CD14-positive monocyte (primary cell): ENCODE measurements at regions not wholly inside any gene's neighbourhood (a gene's known extent, or its start where the extent isn't known, plus 50 kb on each side); places are given as distances from the start of the nearest gene placed in this dataset.

ENCODE experiments used
- DNase-seq, 3 donors: peaks; one replicate each; pipeline ENCODE4 v3.0.0-alpha.2; 2011 to 2022
- H2AFZ ChIP-seq: 2 replicates; pipeline ENCODE4 v1.6.0; 2012; ENCODE audit warnings: mild to moderate bottlenecking, low read depth, low read length, inconsistent platforms; ENCODE audit not compliant: insufficient read depth, poor library complexity, severe bottlenecking
- H3K27ac ChIP-seq, 2 donors: 1 replicate in 1 of 2; 2 replicates in 1 of 2; pipeline ENCODE4 v1.5.1; 2012 to 2013; ENCODE audit warnings: low read length in 2 of 2, control low read depth in 1 of 2, inconsistent platforms in 1 of 2, low read depth in 1 of 2, mild to moderate bottlenecking in 1 of 2
- H3K27me3 ChIP-seq, 2 donors: one replicate each; pipeline versions ENCODE4 v1.6.0 to v1.6.1; 2011 to 2013; ENCODE audit warnings: low read length in 2 of 2; ENCODE audit not compliant: control insufficient read depth in 2 of 2, insufficient read depth in 2 of 2
- H3K36me3 ChIP-seq, 2 donors: replicated peaks in 1 of 2; 1 replicate in 1 of 2; 2 replicates in 1 of 2; pipeline versions ENCODE4 v1.5.1 to v1.6.1; 2012 to 2013; ENCODE audit warnings: low read length in 2 of 2, control low read depth in 1 of 2, inconsistent platforms in 1 of 2, mild to moderate bottlenecking in 1 of 2; ENCODE audit not compliant: insufficient read depth in 2 of 2, control insufficient read depth in 1 of 2
- H3K4me1 ChIP-seq, 2 donors: 1 replicate in 1 of 2; 2 replicates in 1 of 2; pipeline versions ENCODE4 v1.5.1 to v1.6.1; 2012 to 2013; ENCODE audit warnings: low read length in 2 of 2, control low read depth in 1 of 2, inconsistent platforms in 1 of 2, mild to moderate bottlenecking in 1 of 2, moderate library complexity in 1 of 2; ENCODE audit not compliant: insufficient read depth in 2 of 2, control insufficient read depth in 1 of 2
- H3K4me2 ChIP-seq: replicated peaks from 2 replicates; pipeline ENCODE3; 2012; ENCODE audit warnings: low read length, moderate library complexity, mild to moderate bottlenecking; ENCODE audit not compliant: poor library complexity, severe bottlenecking; ENCODE audit errors: extremely low read depth
- H3K4me3 ChIP-seq, 3 experiments: fragments of 200-600 bp in 1 of 3; sonication (generic) in 1 of 3; replicated peaks in 1 of 3; 1 replicate in 2 of 3; 2 replicates in 1 of 3; pipeline ENCODE4 v1.5.1; 2011 to 2013; ENCODE audit warnings: low read length in 3 of 3, mild to moderate bottlenecking in 3 of 3, control low read depth in 2 of 3, low read depth in 2 of 3, inconsistent platforms in 1 of 3, moderate library complexity in 1 of 3
- H3K79me2 ChIP-seq: 2 replicates; pipeline ENCODE4 v1.6.0; 2012; ENCODE audit warnings: mild to moderate bottlenecking, control low read depth, inconsistent platforms, low read length, moderate library complexity; ENCODE audit not compliant: insufficient read depth
- H3K9ac ChIP-seq: 2 replicates; pipeline ENCODE4 v1.6.0; 2017; ENCODE audit warnings: low read length, mild to moderate bottlenecking; ENCODE audit not compliant: insufficient read depth, poor library complexity, severe bottlenecking
- H3K9me3 ChIP-seq, 2 donors: replicated peaks in 1 of 2; 1 replicate in 1 of 2; 2 replicates in 1 of 2; pipeline versions ENCODE4 v1.5.1 to v1.6.1; 2012 to 2013; ENCODE audit warnings: low read length in 2 of 2, control low read depth in 1 of 2; ENCODE audit not compliant: control insufficient read depth in 1 of 2, insufficient read depth in 1 of 2
- H4K20me1 ChIP-seq: 2 replicates; pipeline ENCODE4 v1.6.0; 2012; ENCODE audit warnings: mild to moderate bottlenecking, low read length, control low read depth, moderate library complexity; ENCODE audit not compliant: insufficient read depth
- H3K27ac Mint-ChIP-seq, 7 donors: one replicate each; pipeline ENCODE4 v1.8.0; 2020; ENCODE audit warnings: mild to moderate bottlenecking in 7 of 7, mixed read lengths in 7 of 7, moderate library complexity in 6 of 7, inconsistent platforms in 2 of 7
- H3K27me3 Mint-ChIP-seq, 3 donors: one replicate each; pipeline ENCODE4 v1.8.0; 2021 to 2022; ENCODE audit warnings: low read depth in 3 of 3, mild to moderate bottlenecking in 3 of 3, mixed read lengths in 3 of 3, moderate library complexity in 3 of 3, inconsistent platforms in 1 of 3
- H3K36me3 Mint-ChIP-seq, 2 donors: one replicate each; pipeline ENCODE4 v1.8.0; 2020; ENCODE audit warnings: mixed read lengths in 2 of 2, inconsistent platforms in 1 of 2, mild to moderate bottlenecking in 1 of 2
- H3K4me1 Mint-ChIP-seq: one replicate; pipeline ENCODE4 v1.8.0; 2020; ENCODE audit warnings: mild to moderate bottlenecking, mixed read lengths
- H3K4me3 Mint-ChIP-seq, 2 donors: one replicate each; pipeline ENCODE4 v1.8.0; 2020; ENCODE audit warnings: mild to moderate bottlenecking in 2 of 2, mixed read lengths in 2 of 2, moderate library complexity in 1 of 2
- H3K9me3 Mint-ChIP-seq, 7 donors: one replicate each; pipeline ENCODE4 v1.8.0; 2020 to 2022; ENCODE audit warnings: mixed read lengths in 7 of 7, mild to moderate bottlenecking in 6 of 7, moderate library complexity in 6 of 7, inconsistent platforms in 2 of 7
- CTCF ChIP-seq: fragments of 200-600 bp; IDR thresholded peaks from one replicate; pipeline ENCODE4 v1.8.0; 2022; ENCODE audit warnings: antibody characterized with exemption, mild to moderate bottlenecking
- WGBS: methylation state at CpG from one replicate; pipeline ENCODE4 v1.1.5; 2013; ENCODE audit warnings: missing lambda C conversion rate; ENCODE audit not compliant: insufficient coverage; 5-methylcytosine and 5-hydroxymethylcytosine counted together
- intact Hi-C, 2 donors: fragments of 100-400 bp; cut with micrococcal nuclease; formaldehyde crosslinking; loops; one replicate each; pipeline versions ENCODE4 v1.15.0 to v1.15.1; 2023

- Histone ChIP-seq H3K79me2 (no peaks in the 10 kb centered on the region), H3K36me3 (no peaks in the 10 kb centered on the region), H3K4me1 (peaks cover 50 to 54% of the 10 kb centered on the region in 2 donors), H3K9ac (no peak overlapping the region), H3K4me2 (no peak overlapping the region), H3K4me3 (no peak overlapping the region), H3K27ac (no peak overlapping the region), H3K9me3 (no peaks in the 10 kb centered on the region), H2AFZ (no peak overlapping the region), H4K20me1 (no peaks in the 10 kb centered on the region), H3K27me3 (peaks cover 0 to 6% of the 10 kb centered on the region in 2 donors)
- Mint-ChIP-seq H3K4me1 (peaks cover 55% of the 10 kb centered on the region), H3K27ac (no peak overlapping the region), H3K27me3 (peaks cover 3 to 14% (median 5%) of the 10 kb centered on the region in 3 donors), H3K4me3 (peak overlapping the region; percentile 7 to 76), H3K9me3 (peaks cover 0 to 2% (median 0%) of the 10 kb centered on the region in 7 donors), H3K36me3 (peaks cover 4 to 5% of the 10 kb centered on the region in 2 donors)
- intact Hi-C loops: loop anchor here in 1 of 2 donors (5.0 kb wide), 1 partner anchor 231 kb away; no protein-coding TSS in a partner anchor
- no peak for TF ChIP-seq CTCF
- DNase-seq: no peak
- WGBS: 100% methylated on average over 6 of the region's 6 CpGs
These were observed 55.0 kb upstream of the LCTL start for GRCh38 chr15:66620744-66621344.

DNA sequence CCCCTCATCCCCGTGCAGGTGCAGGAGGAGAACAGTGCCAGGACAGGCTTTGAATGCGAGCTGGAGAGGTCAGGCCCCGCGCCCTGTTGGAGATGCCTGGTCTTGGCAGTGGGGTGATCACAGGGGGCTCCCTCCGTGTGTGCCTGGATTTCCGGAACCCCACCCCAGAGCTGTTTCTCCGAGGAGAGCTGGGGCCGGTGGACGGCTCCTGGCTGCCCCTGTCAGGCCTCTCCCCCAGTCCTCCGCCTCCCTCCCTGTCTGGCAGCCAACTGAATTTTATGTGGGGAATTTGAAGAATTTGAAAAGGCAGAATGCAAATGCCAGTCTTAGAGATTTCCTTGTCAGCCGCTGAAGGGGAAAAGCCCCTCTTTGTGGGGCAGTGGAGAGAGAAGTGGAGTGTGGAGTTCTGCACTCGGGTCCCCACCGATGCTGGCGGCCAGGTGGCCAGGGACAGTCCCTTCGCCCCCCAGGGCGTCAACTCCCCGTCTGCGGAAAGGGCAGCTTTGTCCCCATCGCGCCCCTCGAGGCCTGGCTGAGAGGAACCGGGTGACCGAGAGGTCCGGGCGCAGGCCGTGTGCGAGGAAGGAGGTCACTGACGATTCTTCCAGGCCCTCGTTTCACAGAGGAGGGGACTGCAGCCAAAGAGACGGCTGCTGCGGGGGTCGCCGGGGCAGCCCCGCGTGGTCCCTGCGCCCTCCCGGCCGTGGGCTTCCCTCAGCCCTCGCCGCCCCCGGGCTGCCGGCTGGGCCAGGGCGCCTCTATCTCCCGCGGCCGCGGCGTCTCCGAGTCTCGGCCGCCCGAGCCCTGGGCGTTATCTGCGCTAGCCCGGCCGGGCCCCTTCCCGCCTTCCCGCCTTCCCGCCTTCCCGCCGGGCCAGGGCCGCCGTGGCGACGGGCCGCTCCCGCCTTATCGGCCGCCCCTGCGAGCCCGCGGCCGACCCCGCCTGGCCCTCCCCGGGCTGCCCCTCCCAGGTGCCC is 56.0 kb upstream of the LCTL start:
- Mint-ChIP-seq H3K4me3 (peak overlapping the region; percentile 39 to 76), H3K9me3 (no peaks in the 10 kb centered on the region), H3K27me3 (peaks cover 3 to 14% (median 5%) of the 10 kb centered on the region in 3 donors), H3K36me3 (peaks cover 4 to 5% of the 10 kb centered on the region in 2 donors), H3K4me1 (peaks cover 46% of the 10 kb centered on the region), H3K27ac (no peak overlapping the region)
- Histone ChIP-seq H3K36me3 (no peaks in the 10 kb centered on the region), H3K27ac (no peak overlapping the region), H3K9me3 (no peaks in the 10 kb centered on the region), H3K4me1 (peaks cover 40 to 45% of the 10 kb centered on the region in 2 donors), H3K79me2 (no peaks in the 10 kb centered on the region), H3K4me3 (peak overlapping the region in 1 of 3 experiments; percentile 61), H3K4me2 (peak overlapping the region; percentile 74), H4K20me1 (no peaks in the 10 kb centered on the region), H2AFZ (peak overlapping the region; percentile 73), H3K27me3 (peaks cover 0 to 6% of the 10 kb centered on the region in 2 donors), H3K9ac (peak overlapping the region; percentile 28)
- no peak for DNase-seq
- 36% methylated on average over 66 of the region's 75 CpGs for WGBS
- no peak for TF ChIP-seq CTCF
- intact Hi-C loops: loop anchor here in 1 of 2 donors (5.0 kb wide), 1 partner anchor 231 kb away; no protein-coding TSS in a partner anchor
